Transverse colon (tissue), 4 donors: ENCODE measurements at regions not wholly inside any gene's neighbourhood (a gene's known extent, or its start where the extent isn't known, plus 50 kb on each side); places are given as distances from the start of the nearest gene placed in this dataset.

Experiments
- DNase-seq: peaks from one replicate; pipeline ENCODE4 v3.0.0-alpha.2; 2019
- H3K27ac ChIP-seq, 4 donors: fragments of 200-600 bp; sonication (generic); 2 replicates each; pipeline ENCODE4 v1.5.1; 2016 to 2018; ENCODE audit warnings: inconsistent platforms in 4 of 4
- H3K27me3 ChIP-seq: fragments of 200-600 bp; sonication (generic); 2 replicates; pipeline ENCODE4 v1.5.1; 2017; ENCODE audit warnings: inconsistent platforms
- H3K36me3 ChIP-seq, 4 donors: fragments of 200-600 bp; sonication (generic); 2 replicates each; pipeline ENCODE4 v1.5.1; 2017 to 2019; ENCODE audit warnings: inconsistent platforms in 4 of 4
- H3K4me1 ChIP-seq, 4 donors: fragments of 200-600 bp; sonication (generic); 2 replicates each; pipeline ENCODE4 v1.5.1; 2017 to 2020; ENCODE audit warnings: inconsistent platforms in 4 of 4
- H3K4me3 ChIP-seq, 4 donors: fragments of 200-600 bp; sonication (generic); 1 replicate in 1 of 4; 2 replicates in 3 of 4; pipeline versions ENCODE4 v1.5.1 to v1.6.1; 2017 to 2019; ENCODE audit warnings: inconsistent platforms in 4 of 4
- H3K9me3 ChIP-seq, 2 donors: fragments of 200-600 bp; sonication (generic); 2 replicates each; pipeline ENCODE4 v1.5.1; 2017 to 2019; ENCODE audit warnings: inconsistent platforms in 2 of 2
- CTCF ChIP-seq, 5 experiments: fragments of 200-600 bp in 3 of 5; fragments of 450-650 bp in 2 of 5; sonication (generic) in 3 of 5; IDR thresholded peaks; 1 replicate in 2 of 5; 2 replicates in 3 of 5; pipeline ENCODE4 v1.5.1; 2016 to 2017; ENCODE audit warnings: antibody characterized with exemption in 5 of 5, inconsistent platforms in 3 of 5, mild to moderate bottlenecking in 2 of 5, moderate library complexity in 1 of 5
- EP300 ChIP-seq: sonication (generic); formaldehyde crosslinking; IDR thresholded peaks from one replicate; pipeline ENCODE4 v1.6.1; 2017; ENCODE audit warnings: antibody characterized with exemption, low read depth
- POLR2A ChIP-seq: fragments of 450-650 bp; IDR thresholded peaks from one replicate; pipeline ENCODE4 v1.6.1; 2016; ENCODE audit warnings: antibody characterized with exemption, mild to moderate bottlenecking, moderate library complexity
- POLR2AphosphoS5 ChIP-seq, 3 donors: sonication (generic); formaldehyde crosslinking; IDR thresholded peaks; one replicate each; pipeline ENCODE4 v1.6.1; 2016; ENCODE audit warnings: antibody characterized with exemption in 3 of 3
- WGBS, 2 donors: methylation state at CpG; one replicate each; pipeline ENCODE4 v1.1.5; 2018; ENCODE audit warnings: low coverage in 1 of 2; 5-methylcytosine and 5-hydroxymethylcytosine counted together
- in situ Hi-C, 4 donors: fragments of 200-750 bp; cut with MboI; loops; one replicate each; pipeline versions ENCODE4 v1.15.0 to v1.15.1; 2017; ENCODE audit warnings: low sequenced_read_pairs in 3 of 4, low pct_ligation_motif_present in 1 of 4, low pct_unique_long_range_greater_than_20kb in 1 of 4
- intact Hi-C: fragments of 100-400 bp; cut with DNase I; formaldehyde crosslinking; loops from one replicate; pipeline ENCODE4 v1.15.1; 2023; ENCODE audit warnings: low total_unique reads

- intact Hi-C loops (no loop called here), in situ Hi-C loops (loop anchor here in 1 of 4 donors (25.0 kb wide), 1 partner anchor 99 kb away; no protein-coding TSS in a partner anchor)
- no peaks in the 10 kb centered on the region for H3K9me3 ChIP-seq
- H3K4me3 ChIP-seq, result no peak overlapping the region
- H3K4me1 ChIP-seq, result no peaks in the 10 kb centered on the region
- no peaks in the 10 kb centered on the region for H3K27me3 ChIP-seq
- WGBS, 2 donors, result 65% methylated on average over 2 of the region's 2 CpGs; no CpG with 5 or more reads in 1 of the 2 donors
- no peak for TF ChIP-seq EP300
- TF ChIP-seq POLR2A, result no peak
- TF ChIP-seq POLR2AphosphoS5 (IDR thresholded peaks at IDR 0.05), result no peak
- no peak for TF ChIP-seq CTCF (IDR thresholded peaks at IDR 0.05)
- no peak overlapping the region for H3K27ac ChIP-seq
- DNase-seq, result no peak
- no peaks in the 10 kb centered on the region for H3K36me3 ChIP-seq
Measured at GRCh38 chrX:67338262-67338661, 205.6 kb upstream of the AR start.

- DNase-seq, result no peak
- no peaks in the 10 kb centered on the region for H3K36me3 ChIP-seq
- intact Hi-C loops (no loop called here), in situ Hi-C loops (loop anchor here in 1 of 4 donors (25.0 kb wide), 1 partner anchor 95 kb away; no protein-coding TSS in a partner anchor)
- H3K27me3 ChIP-seq, result no peaks in the 10 kb centered on the region
- no peaks in the 10 kb centered on the region for H3K9me3 ChIP-seq
- WGBS, 2 donors, result 83% methylated on average over 1 of the region's 1 CpG; no CpG with 5 or more reads in 1 of the 2 donors
- H3K4me1 ChIP-seq, result no peaks in the 10 kb centered on the region
- no peak overlapping the region for H3K27ac ChIP-seq
- H3K4me3 ChIP-seq, result no peak overlapping the region
- TF ChIP-seq CTCF (IDR thresholded peaks at IDR 0.05), result no peak
Measured at GRCh38 chrX:67342138-67342537, 201.7 kb upstream of the AR start.

GRCh38 chrX:67346225-67346624 is 197.6 kb upstream of the AR start:
- Histone ChIP-seq H3K9me3 (no peaks in the 10 kb centered on the region), H3K4me1 (no peaks in the 10 kb centered on the region), H3K4me3 (no peak overlapping the region), H3K27ac (no peak overlapping the region), H3K27me3 (no peaks in the 10 kb centered on the region), H3K36me3 (no peaks in the 10 kb centered on the region)
- WGBS, 2 donors, result 91% methylated on average over 1 of the region's 1 CpG; no CpG with 5 or more reads in 1 of the 2 donors
- no peak for TF ChIP-seq POLR2A
- no peak for TF ChIP-seq EP300
- no peak for TF ChIP-seq POLR2AphosphoS5 (IDR thresholded peaks at IDR 0.05)
- TF ChIP-seq CTCF (IDR thresholded peaks at IDR 0.05), result no peak
- in situ Hi-C loops, result loop anchor here in 1 of 4 donors (25.0 kb wide), 1 partner anchor 91 kb away; no protein-coding TSS in a partner anchor
- DNase-seq, result no peak
- intact Hi-C loops, result no loop called here

GRCh38 chrX:67346667-67347066 is 197.2 kb upstream of the AR start:
- no peak for DNase-seq
- TF ChIP-seq CTCF (IDR thresholded peaks at IDR 0.05), result no peak
- no peak for TF ChIP-seq POLR2AphosphoS5 (IDR thresholded peaks at IDR 0.05)
- TF ChIP-seq EP300, result no peak
- TF ChIP-seq POLR2A, result no peak
- Histone ChIP-seq H3K36me3 (no peaks in the 10 kb centered on the region), H3K9me3 (no peaks in the 10 kb centered on the region), H3K27me3 (no peaks in the 10 kb centered on the region), H3K27ac (no peak overlapping the region), H3K4me3 (no peak overlapping the region), H3K4me1 (no peaks in the 10 kb centered on the region)
- WGBS, 2 donors, result 56% methylated on average over 1 of the region's 1 CpG; no CpG with 5 or more reads in 1 of the 2 donors
- intact Hi-C loops, result no loop called here
- in situ Hi-C loops, result loop anchor here in 1 of 4 donors (25.0 kb wide), 1 partner anchor 91 kb away; no protein-coding TSS in a partner anchor
